SU-DHL-6 (cell line): ENCODE measurements at regions not wholly inside any gene's neighbourhood (a gene's known extent, or its start where the extent isn't known, plus 50 kb on each side); places are given as distances from the start of the nearest gene placed in this dataset.

ENCODE experiments used
- H2AFZ ChIP-seq: fragments of 200-600 bp; sonication (generic); 2 replicates; pipeline ENCODE4 v1.6.1; 2014; ENCODE audit warnings: low read depth, mild to moderate bottlenecking, moderate library complexity, mixed read lengths, antibody characterized with exemption, low read length; ENCODE audit not compliant: severe bottlenecking
- H3F3A ChIP-seq: fragments of 200-600 bp; shearing (Covaris generic); 2 replicates; pipeline ENCODE4 v1.6.0; 2016; ENCODE audit warnings: antibody characterized with exemption, mild to moderate bottlenecking; ENCODE audit not compliant: insufficient read depth
- H3K27ac ChIP-seq: fragments of 200-600 bp; sonication (generic); 2 replicates; pipeline ENCODE4 v1.5.1; 2016; ENCODE audit warnings: low read depth, mild to moderate bottlenecking, low read length, moderate library complexity, mixed read lengths
- H3K27me3 ChIP-seq: fragments of 200-600 bp; sonication (generic), shearing (Covaris generic); 2 replicates; pipeline ENCODE4 v1.6.0; 2014; ENCODE audit warnings: mild to moderate bottlenecking, low read length
- H3K36me3 ChIP-seq: fragments of 200-600 bp; sonication (generic); 2 replicates; pipeline ENCODE4 v1.6.1; 2014; ENCODE audit warnings: mild to moderate bottlenecking, low read length, mixed read lengths
- H3K4me2 ChIP-seq: fragments of 300-600, 200-600 bp; shearing (Covaris generic), sonication (generic); 2 replicates; pipeline ENCODE4 v1.6.0; 2014; ENCODE audit warnings: low read length, low read depth, mild to moderate bottlenecking; ENCODE audit not compliant: poor library complexity, severe bottlenecking
- H3K4me3 ChIP-seq: fragments of 200-600 bp; sonication (generic); 2 replicates; pipeline ENCODE4 v1.5.1; 2014; ENCODE audit warnings: antibody characterized with exemption, low read length, mild to moderate bottlenecking, mixed read lengths; ENCODE audit not compliant: insufficient read depth, poor library complexity, severe bottlenecking
- H3K79me2 ChIP-seq: fragments of 200-600 bp; sonication (generic); 2 replicates; pipeline ENCODE4 v1.6.1; 2014; ENCODE audit warnings: mild to moderate bottlenecking, low read length, moderate library complexity; ENCODE audit not compliant: insufficient read depth
- H3K9ac ChIP-seq: fragments of 200-600 bp; sonication (generic); 2 replicates; pipeline ENCODE4 v1.7.0; 2014; ENCODE audit warnings: mild to moderate bottlenecking, low read length
- H3K9me2 ChIP-seq: fragments of 200-600 bp; sonication (generic); replicated peaks from 2 replicates; pipeline ENCODE4 v1.6.1; 2014; ENCODE audit warnings: low read length; ENCODE audit not compliant: insufficient read depth
- H3K9me3 ChIP-seq: fragments of 200-600 bp; sonication (generic); 2 replicates; pipeline ENCODE4 v1.6.1; 2014; ENCODE audit warnings: low read length, mixed read lengths; ENCODE audit not compliant: insufficient read depth
- H4K20me1 ChIP-seq: fragments of 200-600 bp; sonication (generic); 2 replicates; pipeline ENCODE4 v1.6.1; 2014; ENCODE audit warnings: low read depth, mild to moderate bottlenecking, antibody characterized with exemption, low read length, moderate library complexity, mixed read lengths
- CTCF ChIP-seq: fragments of 200-600 bp; sonication (generic); IDR thresholded peaks from one replicate; pipeline ENCODE4 v1.5.1; 2017; ENCODE audit warnings: antibody characterized with exemption, mild to moderate bottlenecking, low read length, moderate library complexity; ENCODE audit not compliant: insufficient read depth, poor library complexity, severe bottlenecking
- EZH2phosphoT487 ChIP-seq: fragments of 200-600 bp; sonication (generic), shearing (Covaris generic); conservative IDR thresholded peaks from 2 replicates; pipeline ENCODE4 v1.6.1; 2018; ENCODE audit warnings: mild to moderate bottlenecking, antibody characterized with exemption, low read length, moderate library complexity, mixed read lengths

DNA sequence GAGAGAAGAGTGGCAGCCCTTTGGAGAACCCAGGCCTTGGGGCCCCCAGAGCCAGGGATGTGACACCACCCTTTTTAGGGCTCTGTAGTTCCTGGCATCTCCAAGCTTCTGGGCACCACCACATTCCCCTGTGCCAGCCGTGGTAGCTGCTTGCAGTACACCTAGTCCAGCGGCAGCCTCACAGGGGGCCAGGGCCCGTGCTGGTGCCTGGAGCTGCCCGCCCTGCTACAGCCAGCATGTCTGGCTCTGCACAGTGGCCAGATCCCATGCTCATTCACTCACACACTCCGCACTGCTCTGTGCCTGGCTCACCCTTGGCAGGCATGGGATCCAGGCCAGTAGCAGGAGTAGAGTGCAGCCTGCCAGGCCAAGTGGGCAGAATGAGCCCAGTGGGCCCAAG is 351.6 kb upstream of the TMCO5A start:
- Histone ChIP-seq H4K20me1 (no peaks in the 10 kb centered on the region), H3K4me2 (no peak overlapping the region), H3K9ac (no peak overlapping the region), H3K4me3 (no peak overlapping the region), H2AFZ (no peak overlapping the region), H3F3A (no peaks in the 10 kb centered on the region), H3K27me3 (no peaks in the 10 kb centered on the region), H3K9me3 (peaks cover 12% of the 10 kb centered on the region; the same call in 1 of the 2 replicates), H3K27ac (no peak overlapping the region), H3K36me3 (no peaks in the 10 kb centered on the region), H3K79me2 (no peaks in the 10 kb centered on the region), H3K9me2 (no peaks in the 10 kb centered on the region)
- TF ChIP-seq EZH2phosphoT487, result no peak
- no peak for TF ChIP-seq CTCF

- Histone ChIP-seq H3K9me2 (no peaks in the 10 kb centered on the region), H3F3A (no peaks in the 10 kb centered on the region), H3K9me3 (peaks cover 12% of the 10 kb centered on the region; the same call in 1 of the 2 replicates), H3K36me3 (no peaks in the 10 kb centered on the region), H3K79me2 (no peaks in the 10 kb centered on the region), H3K4me3 (no peak overlapping the region), H2AFZ (no peak overlapping the region), H4K20me1 (no peaks in the 10 kb centered on the region), H3K4me2 (no peak overlapping the region), H3K27ac (no peak overlapping the region), H3K27me3 (no peaks in the 10 kb centered on the region), H3K9ac (no peak overlapping the region)
- TF ChIP-seq EZH2phosphoT487 (no peak), CTCF (no peak)
Measured at GRCh38 chr15:37586011-37586583, 348.3 kb upstream of the TMCO5A start.

DNA sequence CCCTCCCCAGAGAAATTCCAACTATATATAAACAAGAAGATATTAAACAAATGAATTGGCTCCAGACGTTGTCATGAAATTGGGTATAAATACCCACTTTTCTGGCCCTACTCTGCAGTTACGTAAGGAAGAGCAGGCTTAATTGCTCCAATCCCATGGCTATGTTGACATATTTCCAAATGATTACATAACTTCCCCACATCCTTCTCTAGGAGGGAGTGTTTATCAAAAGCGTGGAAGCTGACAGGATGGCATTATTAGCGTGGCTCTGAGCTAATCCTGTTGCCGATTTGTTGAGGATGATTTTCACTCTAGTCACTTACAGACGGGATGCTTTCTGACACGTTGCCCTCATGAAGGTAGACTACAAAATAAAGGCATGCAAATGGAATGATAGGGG is 347.5 kb upstream of the TMCO5A start:
- no peak overlapping the region for H2AFZ ChIP-seq
- no peaks in the 10 kb centered on the region for H4K20me1 ChIP-seq
- no peaks in the 10 kb centered on the region for H3K9me2 ChIP-seq
- H3K36me3 ChIP-seq, result no peaks in the 10 kb centered on the region
- no peak overlapping the region for H3K9ac ChIP-seq
- H3K4me2 ChIP-seq, result no peak overlapping the region
- H3K4me3 ChIP-seq, result no peak overlapping the region
- no peaks in the 10 kb centered on the region for H3K79me2 ChIP-seq
- H3F3A ChIP-seq, result no peaks in the 10 kb centered on the region
- TF ChIP-seq CTCF (no peak), EZH2phosphoT487 (no peak)
- peaks cover 12% of the 10 kb centered on the region; the same call in 1 of the 2 replicates for H3K9me3 ChIP-seq
- H3K27me3 ChIP-seq, result no peaks in the 10 kb centered on the region
- no peak overlapping the region for H3K27ac ChIP-seq
